ENCODE measurements at regions not wholly inside any gene's neighbourhood (a gene's known extent, or its start where the extent isn't known, plus 50 kb on each side); places are given as distances from the start of the nearest gene placed in this dataset.

- TF ChIP-seq CTCF (IDR thresholded peaks at IDR 0.05; ENCODE audit: poor library complexity, severe bottlenecking) (no peak), EP300 (conservative IDR thresholded peaks at IDR 0.05; ENCODE audit: poor library complexity, severe bottlenecking) (no peak), SMC3 (conservative IDR thresholded peaks at IDR 0.05; ENCODE audit: poor library complexity) (no peak), RAD21 (conservative IDR thresholded peaks at IDR 0.05) (no peak), REST (IDR thresholded peaks at IDR 0.05; ENCODE audit: borderline replicate concordance) (no peak), POLR2AphosphoS5 (IDR thresholded peaks at IDR 0.05) (no peak), EZH2 (IDR thresholded peaks at IDR 0.05; ENCODE audit: borderline replicate concordance, insufficient read depth, low read length, poor library complexity, severe bottlenecking) (no peak)
These were observed 286.9 kb downstream of the BCOR start for GRCh38 chrX:39810901-39811300.
